ENCODE measurements at regions not wholly inside any gene's neighbourhood (a gene's known extent, or its start where the extent isn't known, plus 50 kb on each side); places are given as distances from the start of the nearest gene placed in this dataset.
A peak's percentile ranks its signal among the peaks of the same experiment; 100 is the strongest.

- DNase-seq, result no peak
These were observed 120.8 kb upstream of the HS3ST1 start for GRCh38 chr4:11549525-11549924.

- no peak for DNase-seq
These were observed 119.9 kb upstream of the HS3ST1 start for GRCh38 chr4:11548597-11549082.

- DNase-seq, result no peak
These were observed 117.9 kb upstream of the HS3ST1 start for GRCh38 chr4:11546391-11547175.

GRCh38 chr4:11545651-11546050 lies 117.0 kb upstream of the HS3ST1 start:
- DNase-seq, result no peak

- no peak for DNase-seq
These were observed 115.5 kb upstream of the HS3ST1 start for GRCh38 chr4:11544211-11544610.

- peak; percentile 49 for DNase-seq
These were observed 115.0 kb upstream of the HS3ST1 start for GRCh38 chr4:11543706-11544105.

- DNase-seq, result no peak
These were observed 114.3 kb upstream of the HS3ST1 start for GRCh38 chr4:11542952-11543351.

- DNase-seq, result no peak
These were observed 109.2 kb upstream of the HS3ST1 start for GRCh38 chr4:11537846-11538245.

- DNase-seq, result no peak
These were observed 106.6 kb upstream of the HS3ST1 start for GRCh38 chr4:11535333-11535732.

- DNase-seq, result no peak
These were observed 106.1 kb upstream of the HS3ST1 start for GRCh38 chr4:11534623-11535302.

GRCh38 chr4:11532138-11532537 lies 103.4 kb upstream of the HS3ST1 start:
- no peak for DNase-seq

GRCh38 chr4:11529625-11530201 lies 101.0 kb upstream of the HS3ST1 start:
- DNase-seq, result no peak

- DNase-seq, result no peak
These were observed 96.4 kb upstream of the HS3ST1 start for GRCh38 chr4:11525085-11525484.

GRCh38 chr4:11518754-11519153 lies 90.1 kb upstream of the HS3ST1 start:
- DNase-seq, result no peak

GRCh38 chr4:11514779-11515419 lies 86.2 kb upstream of the HS3ST1 start:
- DNase-seq, result no peak

GRCh38 chr4:11514003-11514402 lies 85.3 kb upstream of the HS3ST1 start:
- no peak for DNase-seq

- DNase-seq, result no peak
These were observed 84.2 kb upstream of the HS3ST1 start for GRCh38 chr4:11512871-11513270.

GRCh38 chr4:11511321-11511720 lies 82.6 kb upstream of the HS3ST1 start:
- no peak for DNase-seq

GRCh38 chr4:11507920-11508319 lies 79.2 kb upstream of the HS3ST1 start:
- DNase-seq, result no peak

GRCh38 chr4:11506194-11506593 lies 77.5 kb upstream of the HS3ST1 start:
- DNase-seq, result no peak

- DNase-seq, result no peak
These were observed 76.7 kb upstream of the HS3ST1 start for GRCh38 chr4:11505221-11505971.

- no peak for DNase-seq
These were observed 74.5 kb upstream of the HS3ST1 start for GRCh38 chr4:11503166-11503565.

GRCh38 chr4:11497972-11498371 lies 69.3 kb upstream of the HS3ST1 start:
- DNase-seq, result no peak
